Panc1 (cell line): ENCODE measurements at regions not wholly inside any gene's neighbourhood (a gene's known extent, or its start where the extent isn't known, plus 50 kb on each side); places are given as distances from the start of the nearest gene placed in this dataset.

Experiments used
- ATAC-seq: fragments of 200-7000 bp; cut with Tn5 transposase; 2 replicates; pipeline ENCODE4 v1.9.1; 2020; ENCODE audit warnings: mild to moderate bottlenecking, moderate library complexity
- BruUV-seq: library from RNA; stranded (reverse); fragments of 400-500 nt; replicated peaks from 2 replicates; lab custom pipeline; 2021; lab: Mats Ljungman, UMichigan
- CTCF ChIA-PET: fragments of 300-600 bp; sonication (Branson Sonifier 250); formaldehyde crosslinking; loops from one replicate; lab custom pipeline; 2022; ENCODE audit warnings: antibody characterized with exemption; lab: Charles Lee
- POLR2A ChIA-PET: fragments of 300-600 bp; sonication (Branson Sonifier 250); formaldehyde crosslinking; loops from one replicate; lab custom pipeline; 2022; ENCODE audit warnings: antibody characterized with exemption; lab: Charles Lee
- DNase-seq: peaks from one replicate; pipeline ENCODE4 v3.0.0-alpha.2; 2010; ENCODE audit warnings: low read depth, low spot score
- H3K27ac ChIP-seq: 2 replicates; pipeline ENCODE4 v1.5.1; 2011; ENCODE audit warnings: mild to moderate bottlenecking, low read length, inconsistent platforms
- H3K27me3 ChIP-seq: fragments of 200-500 bp; sonication (Bioruptor generic); 2 replicates; pipeline ENCODE4 v1.6.0; 2014; ENCODE audit warnings: low read length, inconsistent platforms; ENCODE audit not compliant: control insufficient read depth, insufficient read depth
- H3K36me3 ChIP-seq: fragments of 200-500 bp; sonication (Bioruptor generic); 2 replicates; pipeline ENCODE4 v1.5.1; 2014; ENCODE audit warnings: inconsistent platforms, mild to moderate bottlenecking, low read length, moderate library complexity; ENCODE audit not compliant: control insufficient read depth, insufficient read depth
- H3K4me1 ChIP-seq: 2 replicates; pipeline ENCODE4 v1.5.1; 2011; ENCODE audit warnings: inconsistent platforms, mild to moderate bottlenecking, low read length, moderate library complexity; ENCODE audit not compliant: control insufficient read depth, insufficient read depth
- H3K4me3 ChIP-seq, 2 experiments: 2 replicates each; pipeline ENCODE4 v1.5.1; 2011 to 2012; ENCODE audit warnings: low read depth in 2 of 2, low read length in 2 of 2, mild to moderate bottlenecking in 2 of 2, inconsistent platforms in 1 of 2, moderate library complexity in 1 of 2
- H3K9me3 ChIP-seq: fragments of 200-500 bp; sonication (Bioruptor generic); 2 replicates; pipeline ENCODE4 v1.5.1; 2014; ENCODE audit warnings: low read depth, mild to moderate bottlenecking, inconsistent platforms, low read length, moderate library complexity; ENCODE audit not compliant: control insufficient read depth, insufficient read depth
- CTCF ChIP-seq: fragments of 450-650 bp; IDR thresholded peaks from 2 replicates; pipeline ENCODE4 v1.5.1; 2017; ENCODE audit warnings: mild to moderate bottlenecking
- POLR2AphosphoS5 ChIP-seq: IDR thresholded peaks from 2 replicates; pipeline ENCODE4 v1.6.1; 2012; ENCODE audit warnings: mild to moderate bottlenecking, low read depth, low read length, moderate library complexity
- REST ChIP-seq, 2 experiments: IDR thresholded peaks; 2 replicates each; pipeline ENCODE4 v1.6.1; 2011 to 2012; ENCODE audit warnings: low read depth in 2 of 2, control low read depth in 1 of 2, low read length in 1 of 2, mild to moderate bottlenecking in 1 of 2, moderate library complexity in 1 of 2; ENCODE audit not compliant: insufficient read depth in 1 of 2
- SIN3A ChIP-seq: IDR thresholded peaks from 2 replicates; pipeline ENCODE4 v1.6.1; 2012; ENCODE audit warnings: low read depth, mild to moderate bottlenecking, low read length, moderate library complexity, borderline replicate concordance; ENCODE audit not compliant: insufficient read depth
- TCF7L2 ChIP-seq: IDR thresholded peaks from 2 replicates; pipeline ENCODE4 v1.6.1; 2011; ENCODE audit warnings: mild to moderate bottlenecking, low read depth, low read length, inconsistent platforms
- in situ Hi-C: cut with HindIII; loops from 2 replicates; pipeline ENCODE4 v1.10.0; 2016; ENCODE audit warnings: low sequenced_read_pairs, low pct_unique_long_range_greater_than_20kb
- intact Hi-C: fragments of 100-400 bp; cut with micrococcal nuclease; formaldehyde crosslinking; loops from one replicate; pipeline ENCODE4 v1.10.0; 2022; ENCODE audit not compliant: unreplicated experiment

DNA sequence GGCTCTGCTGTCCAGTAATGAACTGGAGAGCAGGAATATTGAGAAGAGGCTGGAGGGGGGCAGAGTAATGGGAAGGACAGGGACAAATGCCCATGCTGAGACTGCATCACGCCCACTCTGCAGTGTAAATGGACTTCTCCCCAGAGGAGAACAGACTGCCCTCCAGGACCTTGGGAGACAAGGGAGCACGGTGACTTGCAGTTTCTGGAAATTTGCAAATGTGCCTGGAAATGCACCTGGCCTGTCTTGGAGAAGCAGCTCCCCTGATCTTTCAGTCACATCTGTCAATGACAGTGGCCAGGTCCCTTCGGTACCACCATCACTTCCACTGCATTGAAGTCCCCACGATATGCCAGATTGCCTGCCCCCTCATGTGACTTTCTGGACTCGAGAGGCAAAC, 178.7 kb upstream of the SH3BP4 start:
- CTCF ChIA-PET: no interaction called here
- no peak for TF ChIP-seq CTCF
- TF ChIP-seq POLR2AphosphoS5: no peak
- no peak for TF ChIP-seq SIN3A
- no peak for TF ChIP-seq REST (IDR thresholded peaks at IDR 0.05; ENCODE audit: insufficient read depth in 1 of 2, low read depth in 2 of 2, low read length in 1 of 2)
- no peak for TF ChIP-seq TCF7L2
- intact Hi-C loops: no loop called here
- in situ Hi-C loops: no loop called here
- no peak overlapping the region for H3K27ac ChIP-seq
- H3K9me3 ChIP-seq: no peaks in the 10 kb centered on the region
- no peak for ATAC-seq
- no TSS peak for BruUV-seq
- H3K27me3 ChIP-seq: no peaks in the 10 kb centered on the region
- no peaks in the 10 kb centered on the region for H3K4me1 ChIP-seq
- H3K36me3 ChIP-seq: no peaks in the 10 kb centered on the region
- no peak for DNase-seq
- no peak overlapping the region for H3K4me3 ChIP-seq
- POLR2A ChIA-PET: interaction anchor here (0.6 to 0.7 kb wide), 2 partner anchors 113 to 215 kb away, joined by 4 to 6 read pairs; no protein-coding TSS in a partner anchor

GRCh38 chr2:234772733-234773060, 179.1 kb upstream of the SH3BP4 start:
- Histone ChIP-seq H3K27ac (no peak overlapping the region), H3K36me3 (no peaks in the 10 kb centered on the region), H3K9me3 (no peaks in the 10 kb centered on the region), H3K27me3 (no peaks in the 10 kb centered on the region), H3K4me3 (no peak overlapping the region), H3K4me1 (no peaks in the 10 kb centered on the region)
- TF ChIP-seq TCF7L2: no peak
- TF ChIP-seq CTCF: no peak
- no peak for TF ChIP-seq POLR2AphosphoS5
- TF ChIP-seq SIN3A: no peak
- no peak for TF ChIP-seq REST (IDR thresholded peaks at IDR 0.05; ENCODE audit: insufficient read depth in 1 of 2, low read depth in 2 of 2, low read length in 1 of 2)
- DNase-seq (no peak), ATAC-seq (no peak)
- no TSS peak for BruUV-seq
- POLR2A ChIA-PET: interaction anchor here (0.7 kb wide), 1 partner anchor 216 kb away, joined by 4 read pairs; no protein-coding TSS in a partner anchor
- CTCF ChIA-PET: no interaction called here
- in situ Hi-C loops (no loop called here), intact Hi-C loops (no loop called here)
